HG03025 (cell line): ENCODE measurements at regions not wholly inside any gene's neighbourhood (a gene's known extent, or its start where the extent isn't known, plus 50 kb on each side); places are given as distances from the start of the nearest gene placed in this dataset.

Experiments used
- ATAC-seq: cut with Tn5 transposase; IDR thresholded peaks from one replicate; pipeline ENCODE4 v1.9.1; 2021; ENCODE audit warnings: mild to moderate bottlenecking, moderate library complexity; ENCODE audit not compliant: unreplicated experiment, low FRiP score

- ATAC-seq, result no peak
Measured at GRCh38 chr6:23329086-23329485, 759.7 kb downstream of the HDGFL1 start.

- no peak for ATAC-seq
Measured at GRCh38 chr6:23330632-23331031, 761.3 kb downstream of the HDGFL1 start.

GRCh38 chr6:23334360-23334759 is 765.0 kb downstream of the HDGFL1 start:
- ATAC-seq, result no peak

GRCh38 chr6:23335894-23336293 is 766.5 kb downstream of the HDGFL1 start:
- no peak for ATAC-seq

- no peak for ATAC-seq
Measured at GRCh38 chr6:23339268-23339667, 769.9 kb downstream of the HDGFL1 start.

- no peak for ATAC-seq
Measured at GRCh38 chr6:23340271-23340670, 770.9 kb downstream of the HDGFL1 start.

- ATAC-seq, result no peak
Measured at GRCh38 chr6:23343610-23344306, 774.4 kb downstream of the HDGFL1 start.

GRCh38 chr6:23348185-23348584 is 777.8 kb upstream of the NRSN1 start:
- ATAC-seq, result no peak

- ATAC-seq, result no peak
Measured at GRCh38 chr6:23349521-23350147, 776.4 kb upstream of the NRSN1 start.

GRCh38 chr6:23350752-23351453 is 775.1 kb upstream of the NRSN1 start:
- ATAC-seq, result no peak

GRCh38 chr6:23354004-23354403 is 772.0 kb upstream of the NRSN1 start:
- ATAC-seq, result no peak

- no peak for ATAC-seq
Measured at GRCh38 chr6:23357185-23357766, 768.7 kb upstream of the NRSN1 start.

GRCh38 chr6:23365732-23366131 is 760.3 kb upstream of the NRSN1 start:
- no peak for ATAC-seq

- ATAC-seq, result no peak
Measured at GRCh38 chr6:23367311-23367710, 758.7 kb upstream of the NRSN1 start.

- ATAC-seq, result no peak
Measured at GRCh38 chr6:23368557-23368956, 757.5 kb upstream of the NRSN1 start.

GRCh38 chr6:23370051-23370450 is 756.0 kb upstream of the NRSN1 start:
- ATAC-seq, result no peak

- ATAC-seq, result no peak
Measured at GRCh38 chr6:23371132-23371915, 754.7 kb upstream of the NRSN1 start.

- no peak for ATAC-seq
Measured at GRCh38 chr6:23377830-23378229, 748.2 kb upstream of the NRSN1 start.

GRCh38 chr6:23380465-23380864 is 745.5 kb upstream of the NRSN1 start:
- no peak for ATAC-seq

- ATAC-seq, result no peak
Measured at GRCh38 chr6:23388086-23388783, 737.8 kb upstream of the NRSN1 start.
